K562 (cell line): ENCODE measurements at regions not wholly inside any gene's neighbourhood (a gene's known extent, or its start where the extent isn't known, plus 50 kb on each side); places are given as distances from the start of the nearest gene placed in this dataset.

Source experiments
- ATF3 ChIP-seq, 2 experiments: fragments of 450-650 bp in 1 of 2; sonication (generic) in 1 of 2; formaldehyde crosslinking in 1 of 2; IDR thresholded peaks in 1 of 2; conservative IDR thresholded peaks in 1 of 2; 2 replicates each; pipeline versions ENCODE4 v1.6.1 to v1.8.1; 2016 to 2023; ENCODE audit warnings: mild to moderate bottlenecking in 2 of 2, moderate library complexity in 2 of 2, inconsistent platforms in 1 of 2, missing genetic modification reagents in 1 of 2
- BRF1 ChIP-seq: IDR thresholded peaks from 3 replicates; pipeline ENCODE4 v1.6.1; 2011; ENCODE audit warnings: borderline replicate concordance, mild to moderate bottlenecking; ENCODE audit not compliant: insufficient read length; ENCODE audit errors: extremely low read depth
- CHD1 ChIP-seq: fragments of 200-600 bp; sonication (generic); IDR thresholded peaks from one replicate; pipeline ENCODE4 v1.6.1; 2012; ENCODE audit warnings: mild to moderate bottlenecking, moderate library complexity, low read length, inconsistent platforms
- E2F8 ChIP-seq: fragments of 450-650 bp; IDR thresholded peaks from 2 replicates; pipeline ENCODE4 v1.7.1; 2018; ENCODE audit warnings: mild to moderate bottlenecking, low read depth; ENCODE audit not compliant: partially characterized antibody
- FOXO4 ChIP-seq: fragments of 450-650 bp; formaldehyde crosslinking; IDR thresholded peaks from 2 replicates; pipeline ENCODE4 v1.4.0; 2020; ENCODE audit warnings: mild to moderate bottlenecking, moderate library complexity
- KLF13 ChIP-seq: fragments of 450-650 bp; IDR thresholded peaks from 2 replicates; pipeline ENCODE4 v1.6.1; 2016; ENCODE audit warnings: missing genetic modification characterization, low read depth, mild to moderate bottlenecking, missing compliant biosample characterization, moderate library complexity, borderline replicate concordance
- MXD1 ChIP-seq: fragments of 250-450 bp; sonication (Bioruptor Pico); IDR thresholded peaks from 2 replicates; pipeline ENCODE4 v1.8.0; 2021; ENCODE audit warnings: borderline replicate concordance, mild to moderate bottlenecking, moderate library complexity; ENCODE audit not compliant: poor library complexity, severe bottlenecking
- NBN ChIP-seq: fragments of 450-650 bp; IDR thresholded peaks from 2 replicates; pipeline ENCODE4 v1.6.1; 2016; ENCODE audit warnings: low read depth, mild to moderate bottlenecking
- NR0B1 ChIP-seq: fragments of 450-650 bp; IDR thresholded peaks from one replicate; pipeline ENCODE4 v1.6.1; 2018; ENCODE audit warnings: mild to moderate bottlenecking, moderate library complexity; ENCODE audit not compliant: partially characterized antibody
- NR2C2 ChIP-seq, 2 experiments: fragments of 200-800 bp in 1 of 2; sonication (Bioruptor generic) in 1 of 2; sonication (generic) in 1 of 2; formaldehyde crosslinking in 1 of 2; IDR thresholded peaks; 2 replicates each; pipeline versions ENCODE4 v1.6.1 to v1.8.0; 2016 to 2022; ENCODE audit warnings: mild to moderate bottlenecking in 1 of 2, missing compliant biosample characterization in 1 of 2, missing genetic modification characterization in 1 of 2, missing genetic modification reagents in 1 of 2
- NR3C1 ChIP-seq: sonication (generic); formaldehyde crosslinking; IDR thresholded peaks from 2 replicates; pipeline ENCODE4 v1.8.1; 2022; ENCODE audit warnings: missing genetic modification reagents
- PREB ChIP-seq: sonication (generic); formaldehyde crosslinking; IDR thresholded peaks from 2 replicates; pipeline ENCODE4 v1.8.1; 2023; ENCODE audit warnings: mild to moderate bottlenecking, missing genetic modification reagents
- PTRF ChIP-seq: fragments of 450-650 bp; IDR thresholded peaks from 2 replicates; pipeline ENCODE4 v1.6.1; 2016; ENCODE audit warnings: mild to moderate bottlenecking, missing genetic modification characterization, missing compliant biosample characterization
- RBFOX2 ChIP-seq: fragments of 200-400 bp; formaldehyde crosslinking; IDR thresholded peaks from 2 replicates; pipeline ENCODE4 v1.6.1; 2017; ENCODE audit warnings: low read depth, mild to moderate bottlenecking, low read length, moderate library complexity
- RBM14 ChIP-seq: fragments of 200-400 bp; formaldehyde crosslinking; IDR thresholded peaks from 2 replicates; pipeline ENCODE4 v1.6.1; 2018; ENCODE audit warnings: low read depth, mild to moderate bottlenecking, low read length, moderate library complexity, borderline replicate concordance; ENCODE audit not compliant: insufficient read depth
- SP1 ChIP-seq: sonication (generic); formaldehyde crosslinking; IDR thresholded peaks from 2 replicates; pipeline ENCODE4 v1.8.1; 2022; ENCODE audit warnings: mild to moderate bottlenecking, missing genetic modification reagents
- ZBTB1 ChIP-seq: sonication (generic); formaldehyde crosslinking; IDR thresholded peaks from 2 replicates; pipeline ENCODE4 v1.8.1; 2023; ENCODE audit warnings: missing genetic modification reagents, low read depth, mild to moderate bottlenecking, borderline replicate concordance
- ZNF175 ChIP-seq: fragments of 200-800 bp; sonication (Bioruptor generic); IDR thresholded peaks from 2 replicates; pipeline ENCODE4 v1.6.1; 2016; ENCODE audit warnings: low read depth, mild to moderate bottlenecking, missing genetic modification characterization, missing compliant biosample characterization
- ZNF76 ChIP-seq: fragments of 250-450 bp; sonication (Bioruptor Pico); IDR thresholded peaks from 2 replicates; pipeline ENCODE4 v1.4.0; 2020; ENCODE audit warnings: mild to moderate bottlenecking, moderate library complexity, borderline replicate concordance

- TF ChIP-seq FOXO4 (CRISPR knock-in tag) (no peak), SP1 (no peak), ZNF175 (CRISPR knock-in tag) (no peak), NR3C1 (no peak), CHD1 (no peak), RBM14 (no peak), ZNF76 (CRISPR knock-in tag) (no peak), ATF3 (IDR thresholded peaks at IDR 0.05) (no peak), ATF3 (CRISPR knock-in tag; conservative IDR thresholded peaks at IDR 0.05) (no peak), BRF1 (no peak), NR2C2 (CRISPR knock-in tag; IDR thresholded peaks at IDR 0.05) (no peak), NR2C2 (tag; IDR thresholded peaks at IDR 0.05) (no peak), E2F8 (peak; percentile 77), ZBTB1 (no peak), NR0B1 (no peak), MXD1 (CRISPR knock-in tag) (no peak), PTRF (tag) (no peak), RBFOX2 (peak; percentile 46), KLF13 (tag) (peak; percentile 96; the same call in 1 of the 2 replicates), NBN (no peak), PREB (CRISPR knock-in tag) (no peak)
Measured at GRCh38 chr6:1515280-1515679, 94.4 kb upstream of the FOXC1 start (continued).
